Sigmoid colon (tissue), 4 donors: ENCODE measurements at regions not wholly inside any gene's neighbourhood (a gene's known extent, or its start where the extent isn't known, plus 50 kb on each side); places are given as distances from the start of the nearest gene placed in this dataset.

Experiments
- EP300 ChIP-seq, 4 donors: sonication (generic); formaldehyde crosslinking; IDR thresholded peaks; one replicate each; pipeline ENCODE4 v1.6.1; 2017; ENCODE audit warnings: antibody characterized with exemption in 4 of 4
- TF ChIP-seq, protein P1 (sequence below), 4 experiments: fragments of 450-650 bp in 3 of 4; fragments of 200-600 bp in 1 of 4; IDR thresholded peaks; one replicate each; pipeline ENCODE4 v1.5.1; 2016 to 2019; ENCODE audit warnings: antibody characterized with exemption in 4 of 4, mild to moderate bottlenecking in 3 of 4, moderate library complexity in 2 of 4

DNA sequence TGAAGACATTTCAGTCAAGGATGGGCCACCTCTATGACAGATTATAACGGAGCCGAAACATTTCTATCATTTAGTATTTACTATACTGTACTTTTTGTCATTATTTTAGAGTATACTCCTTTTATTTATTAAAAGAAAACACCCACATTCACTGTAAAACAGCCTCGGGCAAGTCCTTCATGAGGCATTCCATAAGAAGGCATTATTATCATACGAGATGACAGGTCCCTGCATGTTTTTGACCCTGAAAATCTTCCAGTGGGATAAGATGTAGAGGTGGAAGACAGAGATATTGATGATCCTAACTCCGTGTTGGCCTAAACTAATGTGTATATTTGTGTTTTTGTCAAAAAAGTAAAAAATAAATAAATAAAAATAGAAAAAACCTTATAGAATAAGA lies 245.0 kb downstream of the MTX2 start:
- TF ChIP-seq EP300 (IDR thresholded peaks at IDR 0.05): no peak
- TF ChIP-seq, protein P1, sequence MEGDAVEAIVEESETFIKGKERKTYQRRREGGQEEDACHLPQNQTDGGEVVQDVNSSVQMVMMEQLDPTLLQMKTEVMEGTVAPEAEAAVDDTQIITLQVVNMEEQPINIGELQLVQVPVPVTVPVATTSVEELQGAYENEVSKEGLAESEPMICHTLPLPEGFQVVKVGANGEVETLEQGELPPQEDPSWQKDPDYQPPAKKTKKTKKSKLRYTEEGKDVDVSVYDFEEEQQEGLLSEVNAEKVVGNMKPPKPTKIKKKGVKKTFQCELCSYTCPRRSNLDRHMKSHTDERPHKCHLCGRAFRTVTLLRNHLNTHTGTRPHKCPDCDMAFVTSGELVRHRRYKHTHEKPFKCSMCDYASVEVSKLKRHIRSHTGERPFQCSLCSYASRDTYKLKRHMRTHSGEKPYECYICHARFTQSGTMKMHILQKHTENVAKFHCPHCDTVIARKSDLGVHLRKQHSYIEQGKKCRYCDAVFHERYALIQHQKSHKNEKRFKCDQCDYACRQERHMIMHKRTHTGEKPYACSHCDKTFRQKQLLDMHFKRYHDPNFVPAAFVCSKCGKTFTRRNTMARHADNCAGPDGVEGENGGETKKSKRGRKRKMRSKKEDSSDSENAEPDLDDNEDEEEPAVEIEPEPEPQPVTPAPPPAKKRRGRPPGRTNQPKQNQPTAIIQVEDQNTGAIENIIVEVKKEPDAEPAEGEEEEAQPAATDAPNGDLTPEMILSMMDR (IDR thresholded peaks at IDR 0.05): no peak
